ENCODE measurements at regions not wholly inside any gene's neighbourhood (a gene's known extent, or its start where the extent isn't known, plus 50 kb on each side); places are given as distances from the start of the nearest gene placed in this dataset.

DNA sequence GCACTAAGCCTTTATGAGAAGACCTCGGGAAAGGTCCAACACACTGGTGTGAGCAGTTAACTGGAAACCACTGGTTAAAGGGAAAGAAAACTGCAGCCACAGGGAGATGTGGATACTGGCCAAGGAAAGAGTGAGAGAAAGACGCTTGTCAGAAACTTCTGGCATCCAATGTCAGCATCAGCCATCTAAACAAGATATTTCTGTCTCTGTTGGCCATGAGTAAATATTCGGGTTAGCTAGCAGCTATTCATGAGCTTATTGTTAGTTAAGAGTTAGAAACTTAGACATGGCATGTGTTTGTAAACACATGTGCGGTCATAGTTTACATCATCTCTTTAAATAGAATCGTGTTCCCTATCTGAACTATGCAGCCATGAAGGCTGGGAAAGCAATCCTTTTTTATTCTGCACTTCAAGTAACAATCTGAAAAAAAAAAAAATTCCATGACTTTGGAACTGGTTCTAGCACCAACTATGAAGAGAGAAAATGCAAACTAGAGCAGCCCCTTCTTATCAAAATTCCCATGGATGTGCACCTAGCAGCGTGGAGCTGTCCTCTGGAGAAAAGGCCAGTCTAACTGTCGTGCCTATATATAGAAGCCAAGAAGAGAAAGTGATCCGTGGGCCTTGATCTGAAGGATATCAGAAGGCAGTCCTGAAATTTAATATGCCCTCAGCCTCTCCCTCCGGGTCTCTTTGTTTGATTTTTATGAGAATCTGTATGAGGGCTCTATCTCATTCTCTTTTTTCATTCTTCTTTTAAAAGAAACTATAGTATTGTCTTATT is 84.0 kb upstream of the RFX8 start:
- POLR2A ChIA-PET: interaction anchor here (0.6 kb wide), 1 partner anchor 251 kb away, joined by 3 read pairs; no protein-coding TSS in a partner anchor
- no peaks in the 10 kb centered on the region for H3K27me3 Mint-ChIP-seq
- peaks cover 30% of the 10 kb centered on the region for H3K9me3 Mint-ChIP-seq
- ATAC-seq (ENCODE audit: low read depth) (no peak), DNase-seq (no peak)
- H3K4me1 Mint-ChIP-seq: peaks cover 26% of the 10 kb centered on the region
- no peak overlapping the region for H3K27ac Mint-ChIP-seq
- no peak overlapping the region for H3K4me3 Mint-ChIP-seq
- H3K36me3 Mint-ChIP-seq: peaks cover 32% of the 10 kb centered on the region

DNA sequence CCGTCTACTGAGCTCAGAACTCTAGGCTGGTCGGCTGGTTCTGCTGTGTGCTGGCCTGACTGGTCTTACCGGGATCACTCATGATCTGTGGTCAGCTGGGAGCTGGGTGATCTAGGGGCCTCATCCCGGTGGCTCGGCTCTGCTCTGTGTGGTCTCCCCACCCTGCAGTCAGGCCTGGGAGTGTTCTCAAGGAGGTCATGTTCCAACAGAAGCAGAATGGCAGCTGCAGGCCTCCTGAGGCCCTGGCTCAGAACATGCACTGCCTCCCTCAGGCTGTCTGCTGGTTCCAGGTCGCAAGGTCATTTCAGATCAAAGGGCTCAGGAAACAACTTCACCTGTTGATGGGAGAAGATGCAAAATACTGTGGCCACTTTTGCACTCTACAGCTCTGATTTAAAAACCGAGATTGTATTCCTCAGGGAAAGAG is 81.1 kb upstream of the RFX8 start:
- H3K27ac Mint-ChIP-seq: no peak overlapping the region
- POLR2A ChIA-PET: no interaction called here
- no peaks in the 10 kb centered on the region for H3K27me3 Mint-ChIP-seq

DNA sequence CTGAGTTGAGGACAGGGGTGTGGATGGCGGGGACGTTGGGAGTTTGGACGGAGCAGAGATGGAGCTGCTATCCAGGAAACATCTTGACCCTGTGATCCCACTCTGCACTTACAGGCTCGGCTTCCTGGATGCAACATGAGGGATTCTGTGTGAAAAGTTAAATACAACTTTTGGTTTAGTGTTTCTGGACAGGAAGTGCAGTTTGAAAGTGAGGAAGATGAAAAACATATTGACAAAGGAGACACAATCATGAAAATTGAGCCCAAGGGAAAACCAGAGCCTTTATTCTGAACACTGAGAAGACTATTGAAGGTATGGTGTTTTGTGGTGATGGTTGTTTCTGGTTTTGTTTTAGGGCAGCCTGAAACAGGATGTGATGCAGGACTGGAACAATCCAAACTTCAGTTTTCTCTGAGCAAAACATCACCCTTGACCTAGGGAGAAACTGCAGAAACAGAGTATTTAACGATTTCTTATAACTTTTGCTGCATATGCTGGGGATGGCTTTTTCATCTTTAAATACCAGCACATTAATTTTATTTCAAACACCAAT is 76.5 kb upstream of the RFX8 start:
- peaks cover 13% of the 10 kb centered on the region for H3K36me3 Mint-ChIP-seq
- H3K4me1 Mint-ChIP-seq: peaks cover 20% of the 10 kb centered on the region
- POLR2A ChIA-PET: no interaction called here
- peak overlapping the region; percentile 83 for H3K27ac Mint-ChIP-seq
- no peaks in the 10 kb centered on the region for H3K27me3 Mint-ChIP-seq
- H3K9me3 Mint-ChIP-seq: peaks cover 7% of the 10 kb centered on the region
- ATAC-seq (ENCODE audit: low read depth) (peak; percentile 54), DNase-seq (no peak)
- H3K4me3 Mint-ChIP-seq: peak overlapping the region; percentile 47

More for the DNA sequence above, 81.1 kb upstream of the RFX8 start:
- peaks cover 21% of the 10 kb centered on the region for H3K4me1 Mint-ChIP-seq
- no peak for ATAC-seq (ENCODE audit: low read depth)
- H3K36me3 Mint-ChIP-seq: peaks cover 23% of the 10 kb centered on the region
- DNase-seq: no peak
- no peak overlapping the region for H3K4me3 Mint-ChIP-seq
- H3K9me3 Mint-ChIP-seq: peaks cover 19% of the 10 kb centered on the region

DNA sequence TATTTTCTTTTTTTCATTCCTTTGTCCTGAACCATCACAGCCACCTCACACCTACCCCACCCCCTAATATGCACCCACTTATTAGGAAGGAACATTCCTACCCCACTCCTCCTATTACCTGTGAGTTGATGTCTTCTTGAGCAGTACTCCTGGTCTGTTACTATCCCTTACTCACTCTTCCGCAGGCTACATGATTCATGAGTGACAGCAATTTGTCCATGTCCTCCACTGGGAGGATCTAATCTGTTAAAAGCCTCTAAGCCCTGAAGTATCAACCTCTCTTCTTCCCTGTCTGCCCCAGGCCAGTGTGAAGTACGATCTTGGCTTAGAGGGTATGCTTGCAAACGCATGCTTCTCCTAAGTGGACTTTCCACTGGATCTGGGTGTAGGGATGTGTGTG is 75.6 kb upstream of the RFX8 start:
- POLR2A ChIA-PET: no interaction called here
- DNase-seq: no peak
- H3K4me3 Mint-ChIP-seq: no peak overlapping the region
- peaks cover 5% of the 10 kb centered on the region for H3K9me3 Mint-ChIP-seq
- peak overlapping the region; percentile 83 for H3K27ac Mint-ChIP-seq
- H3K36me3 Mint-ChIP-seq: peaks cover 13% of the 10 kb centered on the region
- no peaks in the 10 kb centered on the region for H3K27me3 Mint-ChIP-seq
- H3K4me1 Mint-ChIP-seq: peaks cover 20% of the 10 kb centered on the region
- no peak for ATAC-seq (ENCODE audit: low read depth)

DNA sequence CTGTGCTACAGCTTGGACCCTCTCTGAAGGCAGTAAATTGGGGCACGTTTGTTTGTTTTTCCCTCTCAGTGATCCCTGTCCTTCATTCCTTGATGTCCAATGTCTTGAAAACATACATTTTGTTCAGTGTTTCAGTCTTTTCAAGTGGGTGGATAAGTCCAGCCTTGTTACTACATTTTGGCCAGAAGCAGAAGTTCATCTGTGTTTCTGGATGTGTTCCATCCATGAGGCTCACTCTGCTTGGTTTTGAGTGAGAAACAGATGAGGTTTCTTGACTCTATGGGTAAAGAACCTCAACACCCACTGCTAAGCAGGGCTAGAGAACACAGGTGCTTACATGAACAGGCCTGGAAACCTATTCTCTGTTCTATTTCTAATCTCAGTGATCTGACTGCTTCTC is 74.5 kb upstream of the RFX8 start:
- peaks cover 20% of the 10 kb centered on the region for H3K4me1 Mint-ChIP-seq
- H3K27ac Mint-ChIP-seq: no peak overlapping the region
- peaks cover 15% of the 10 kb centered on the region for H3K36me3 Mint-ChIP-seq
- no peak for DNase-seq
- POLR2A ChIA-PET: interaction anchor here (0.6 kb wide), 1 partner anchor 75 kb away, joined by 3 read pairs; the partner anchor contains the start of gene RFX8
- H3K4me3 Mint-ChIP-seq: no peak overlapping the region
- ATAC-seq (ENCODE audit: low read depth): no peak
- H3K27me3 Mint-ChIP-seq: peaks cover 3% of the 10 kb centered on the region
- peaks cover 4% of the 10 kb centered on the region for H3K9me3 Mint-ChIP-seq

DNA sequence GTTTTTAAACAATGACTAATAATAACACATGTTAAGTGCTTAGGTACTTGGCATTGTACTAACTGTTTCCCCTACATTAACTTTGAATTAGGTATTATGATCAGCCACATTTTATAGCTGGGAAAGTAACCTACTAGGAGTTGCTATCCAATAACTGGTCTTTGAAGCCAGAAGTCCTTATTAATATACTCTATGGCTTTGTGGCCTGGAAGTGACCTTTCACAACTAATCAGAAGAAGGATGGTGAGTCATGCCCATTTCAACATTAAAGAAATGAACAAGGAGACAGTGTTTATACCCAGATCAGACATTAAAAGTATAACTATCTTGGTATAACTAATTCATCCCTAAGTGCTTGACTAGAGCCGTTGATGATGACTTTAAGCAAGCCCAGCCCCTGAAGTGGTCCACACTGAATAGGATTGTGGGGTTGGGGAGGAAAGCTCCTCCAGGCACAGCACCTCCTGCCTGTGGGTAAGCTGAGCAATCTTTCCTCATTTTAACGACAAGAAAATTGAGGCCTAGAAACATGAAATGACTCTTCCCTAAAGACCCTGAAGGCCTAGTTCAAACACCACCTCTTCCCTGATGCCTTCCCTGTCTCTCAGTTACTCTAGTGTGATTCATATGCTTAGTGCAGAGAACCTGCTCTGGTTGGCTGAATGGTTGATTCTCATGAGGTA is 71.6 kb upstream of the RFX8 start:
- POLR2A ChIA-PET: no interaction called here
- Mint-ChIP-seq H3K4me1 (peaks cover 13% of the 10 kb centered on the region), H3K9me3 (peaks cover 5% of the 10 kb centered on the region), H3K27me3 (peaks cover 8% of the 10 kb centered on the region), H3K4me3 (no peak overlapping the region), H3K36me3 (peaks cover 11% of the 10 kb centered on the region), H3K27ac (no peak overlapping the region)
- ATAC-seq (ENCODE audit: low read depth) (no peak), DNase-seq (no peak)

DNA sequence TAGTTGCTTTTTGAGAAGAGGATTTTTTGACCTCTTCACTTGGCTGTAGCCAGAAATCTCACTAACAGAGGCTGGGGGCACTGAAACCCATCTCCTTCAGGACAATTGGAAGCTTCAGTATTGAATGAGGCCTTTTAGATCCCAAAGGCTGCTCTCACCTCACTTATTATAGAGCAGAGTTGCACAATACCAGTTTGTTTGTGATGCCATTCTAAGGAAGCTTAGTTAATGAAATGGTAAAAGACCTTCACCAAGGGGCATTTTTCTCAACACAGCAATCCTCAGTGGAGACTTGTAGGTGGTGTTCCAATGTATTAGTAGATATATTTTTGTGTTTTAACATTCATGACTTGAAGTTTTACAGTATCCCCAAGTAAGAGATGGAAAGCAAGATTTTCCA is 71.0 kb upstream of the RFX8 start:
- Mint-ChIP-seq H3K9me3 (peaks cover 5% of the 10 kb centered on the region), H3K4me3 (no peak overlapping the region), H3K27ac (no peak overlapping the region), H3K27me3 (peaks cover 8% of the 10 kb centered on the region), H3K4me1 (peaks cover 8% of the 10 kb centered on the region), H3K36me3 (peaks cover 11% of the 10 kb centered on the region)
- DNase-seq (no peak), ATAC-seq (ENCODE audit: low read depth) (no peak)
- POLR2A ChIA-PET: no interaction called here

DNA sequence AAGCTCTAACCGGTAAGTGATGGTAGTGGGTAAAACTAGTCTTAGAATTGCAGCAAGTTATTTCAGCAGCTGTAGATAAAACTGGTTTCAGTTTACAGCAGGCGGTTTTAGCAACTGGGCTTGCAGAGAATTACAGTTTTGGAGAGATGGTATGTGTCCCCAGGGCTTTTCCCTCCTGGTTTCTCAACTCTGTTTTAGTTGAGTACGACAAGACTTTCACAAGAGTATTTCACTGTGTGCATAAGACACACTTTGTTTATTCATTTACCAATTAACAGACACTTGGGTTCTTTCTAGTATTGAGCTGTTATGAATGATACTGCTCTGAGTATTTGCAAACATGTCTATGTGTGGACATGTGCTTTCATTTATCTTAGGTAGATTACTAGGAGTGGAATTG is 65.6 kb upstream of the RFX8 start:
- H3K9me3 Mint-ChIP-seq: peaks cover 6% of the 10 kb centered on the region
- POLR2A ChIA-PET: interaction anchor here (1.2 kb wide), 1 partner anchor 22 kb away, joined by 5 read pairs; no protein-coding TSS in a partner anchor

DNA sequence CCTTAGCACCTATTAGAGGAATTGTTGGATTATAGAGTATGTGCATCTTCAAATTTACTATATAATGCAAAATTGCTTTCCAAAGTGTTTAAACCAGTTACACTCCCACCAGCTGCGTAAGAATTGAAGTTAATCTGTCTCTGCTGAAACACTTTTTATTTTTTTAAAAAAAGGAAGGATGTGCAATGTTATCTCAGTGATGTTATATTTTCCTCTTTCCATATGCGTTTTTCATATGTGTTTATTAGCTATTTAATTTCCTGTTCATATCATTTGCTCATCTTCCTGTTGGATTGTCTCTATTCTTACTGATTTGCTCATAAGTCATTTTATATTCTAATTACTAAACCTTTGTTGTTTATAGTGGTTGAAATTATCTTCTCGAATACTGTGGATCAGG is 63.2 kb upstream of the RFX8 start:
- DNase-seq (no peak), ATAC-seq (ENCODE audit: low read depth) (no peak)
- peaks cover 1% of the 10 kb centered on the region for H3K4me1 Mint-ChIP-seq
- H3K27ac Mint-ChIP-seq: no peak overlapping the region
- POLR2A ChIA-PET: no interaction called here
- H3K9me3 Mint-ChIP-seq: peaks cover 4% of the 10 kb centered on the region
- H3K4me3 Mint-ChIP-seq: no peak overlapping the region
- peaks cover 3% of the 10 kb centered on the region for H3K36me3 Mint-ChIP-seq
- peaks cover 7% of the 10 kb centered on the region for H3K27me3 Mint-ChIP-seq

More for the DNA sequence above, 65.6 kb upstream of the RFX8 start:
- peaks cover 5% of the 10 kb centered on the region for H3K36me3 Mint-ChIP-seq
- no peak overlapping the region for H3K4me3 Mint-ChIP-seq
- no peak overlapping the region for H3K27ac Mint-ChIP-seq
- H3K27me3 Mint-ChIP-seq: peaks cover 14% of the 10 kb centered on the region
- no peak for DNase-seq
- peaks cover 1% of the 10 kb centered on the region for H3K4me1 Mint-ChIP-seq
- ATAC-seq (ENCODE audit: low read depth): no peak

DNA sequence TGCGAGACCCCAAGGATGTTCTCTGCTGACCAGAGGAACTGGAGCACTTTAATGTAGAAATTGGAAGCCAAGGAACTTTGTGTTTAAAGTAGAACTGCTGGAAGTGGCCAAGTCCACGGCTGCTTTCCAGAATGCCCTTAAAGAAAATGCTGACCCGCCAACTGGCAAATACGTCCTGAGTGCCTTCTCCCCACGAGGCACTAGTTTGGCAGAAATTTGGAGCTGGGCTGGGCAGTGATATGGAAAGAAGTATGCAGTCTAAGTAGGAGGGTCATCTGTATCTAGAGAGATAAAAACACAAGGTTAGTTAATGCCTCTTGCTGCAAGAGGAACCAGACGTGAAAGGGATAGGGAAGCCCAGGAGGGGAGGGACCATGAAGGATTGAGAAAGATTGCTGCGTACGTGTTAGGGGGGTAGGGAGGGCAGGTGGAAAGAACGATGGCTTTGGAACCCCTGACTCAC is 59.3 kb upstream of the RFX8 start:
- DNase-seq (no peak), ATAC-seq (ENCODE audit: low read depth) (no peak)
- Mint-ChIP-seq H3K4me1 (peaks cover 1% of the 10 kb centered on the region), H3K9me3 (peaks cover 2% of the 10 kb centered on the region), H3K27ac (no peak overlapping the region), H3K36me3 (no peaks in the 10 kb centered on the region), H3K27me3 (peaks cover 2% of the 10 kb centered on the region), H3K4me3 (no peak overlapping the region)
- POLR2A ChIA-PET: no interaction called here

DNA sequence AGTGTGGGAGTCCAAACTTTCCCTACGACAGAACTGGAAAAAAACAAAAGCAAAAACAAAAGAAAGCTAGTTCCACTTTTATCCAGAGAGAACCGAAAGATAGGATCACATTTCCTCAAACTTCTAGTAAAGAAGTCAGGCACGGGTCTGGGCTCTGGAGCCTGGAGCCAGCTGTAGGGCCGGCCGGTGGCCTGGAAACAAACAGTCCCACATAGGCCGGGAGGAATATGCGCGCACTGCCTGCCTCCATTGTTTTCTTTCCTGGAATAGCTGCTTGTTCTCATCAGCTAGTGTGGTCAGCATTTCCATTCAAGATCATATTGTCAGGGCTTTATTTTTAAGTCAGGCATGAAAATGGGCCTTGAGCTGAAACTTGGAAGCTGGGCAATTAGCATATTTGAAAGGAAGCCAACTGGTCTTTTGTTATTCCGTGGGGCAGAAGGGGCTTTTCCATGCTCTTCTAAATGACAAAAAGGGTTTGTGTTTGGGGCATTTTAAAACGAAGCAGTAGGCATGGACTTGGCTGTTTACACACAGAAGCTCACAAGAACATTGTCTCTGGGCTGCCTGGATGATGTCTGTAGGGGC is 58.7 kb upstream of the RFX8 start:
- ATAC-seq (ENCODE audit: low read depth) (no peak), DNase-seq (no peak)
- no peak overlapping the region for H3K27ac Mint-ChIP-seq
- POLR2A ChIA-PET: no interaction called here
- no peaks in the 10 kb centered on the region for H3K36me3 Mint-ChIP-seq
- peaks cover 1% of the 10 kb centered on the region for H3K4me1 Mint-ChIP-seq
- no peak overlapping the region for H3K4me3 Mint-ChIP-seq
- H3K27me3 Mint-ChIP-seq: peaks cover 2% of the 10 kb centered on the region
- H3K9me3 Mint-ChIP-seq: peaks cover 2% of the 10 kb centered on the region

DNA sequence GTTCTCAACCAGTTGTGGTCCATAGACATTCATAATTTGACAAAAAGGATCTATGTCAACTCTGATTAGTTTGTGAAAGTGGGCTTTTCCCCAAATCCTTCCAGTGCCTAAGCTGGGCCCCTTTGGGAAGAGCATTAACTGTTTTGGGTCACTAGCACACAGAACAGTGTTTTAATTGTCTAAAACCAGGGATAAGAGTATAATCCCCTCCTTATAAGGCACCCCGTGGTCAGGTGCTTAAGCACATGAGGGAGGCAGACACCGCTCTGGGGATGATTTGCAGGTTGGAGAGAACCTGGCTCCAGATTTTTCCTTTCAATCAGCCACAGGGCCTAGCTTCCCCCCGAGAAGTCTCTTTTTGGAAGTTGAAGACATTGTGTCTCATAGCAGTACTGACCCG is 53.6 kb upstream of the RFX8 start:
- Mint-ChIP-seq H3K9me3 (peaks cover 2% of the 10 kb centered on the region), H3K4me3 (no peak overlapping the region), H3K4me1 (no peaks in the 10 kb centered on the region), H3K27me3 (peaks cover 13% of the 10 kb centered on the region), H3K27ac (no peak overlapping the region), H3K36me3 (peaks cover 2% of the 10 kb centered on the region)
- POLR2A ChIA-PET: no interaction called here
- no peak for DNase-seq
- no peak for ATAC-seq (ENCODE audit: low read depth)

DNA sequence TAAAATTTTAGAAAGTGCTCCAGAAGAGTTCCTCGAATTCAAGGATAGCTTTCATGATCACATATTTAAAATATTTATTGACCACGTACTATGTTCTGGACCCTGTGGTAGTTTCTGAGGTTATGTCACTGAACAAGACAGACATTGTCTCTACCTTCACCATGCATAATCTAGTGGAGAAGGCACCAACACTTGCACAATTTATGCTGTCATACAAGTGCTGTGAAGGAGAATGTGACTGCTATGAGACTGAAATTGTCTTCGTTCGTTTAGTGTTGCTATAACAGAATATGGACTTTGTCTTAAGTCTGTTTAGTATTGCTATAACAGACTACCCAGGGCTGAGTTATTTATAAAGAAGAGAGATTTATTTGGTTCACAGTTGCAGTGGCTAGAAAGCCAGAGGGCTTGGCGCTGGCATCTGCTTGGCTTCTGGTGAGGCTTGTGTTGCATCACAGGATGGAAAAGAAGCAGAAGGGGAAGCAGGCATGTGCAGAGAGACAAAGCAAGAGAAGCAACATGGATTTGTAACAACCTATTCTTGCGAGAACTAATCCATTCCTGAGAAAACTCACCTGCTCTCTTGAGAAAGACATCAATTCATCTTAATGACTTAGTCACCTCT is 50.0 kb upstream of the RFX8 start:
- Mint-ChIP-seq H3K27ac (no peak overlapping the region), H3K4me1 (peaks cover 4% of the 10 kb centered on the region), H3K27me3 (peaks cover 13% of the 10 kb centered on the region), H3K36me3 (peaks cover 2% of the 10 kb centered on the region), H3K9me3 (peaks cover 2% of the 10 kb centered on the region), H3K4me3 (no peak overlapping the region)
- ATAC-seq (ENCODE audit: low read depth) (no peak), DNase-seq (no peak)
- POLR2A ChIA-PET: interaction anchor here (0.9 kb wide), 1 partner anchor 17 kb away, joined by 3 read pairs; no protein-coding TSS in a partner anchor

Measured in activated naive CD8-positive, alpha-beta T cell treated with anti-CD3 and anti-CD28 coated beads, Interleukin-2, amount 10 ng/mL, durations not matched to agents 7 days and 5 days (primary cell).